HepG2 (cell line): ENCODE measurements at regions not wholly inside any gene's neighbourhood (a gene's known extent, or its start where the extent isn't known, plus 50 kb on each side); places are given as distances from the start of the nearest gene placed in this dataset.

ENCODE experiments used
- BCL3 ChIP-seq: sonication (generic); formaldehyde crosslinking; IDR thresholded peaks from 2 replicates; pipeline ENCODE4 v1.5.1; 2020; ENCODE audit warnings: mild to moderate bottlenecking, missing genetic modification reagents, moderate library complexity
- CBX2 ChIP-seq, 2 experiments: fragments of 200-600 bp in 1 of 2; sonication (generic); formaldehyde crosslinking in 1 of 2; IDR thresholded peaks; 2 replicates each; pipeline versions ENCODE4 v1.7.0 to v1.8.1; 2018 to 2022; ENCODE audit warnings: low read depth in 2 of 2, low read length in 1 of 2, mild to moderate bottlenecking in 1 of 2, missing genetic modification reagents in 1 of 2
- EP300 ChIP-seq, 3 experiments: sonication (generic) in 1 of 3; formaldehyde crosslinking in 1 of 3; IDR thresholded peaks; 2 replicates each; pipeline versions ENCODE4 v1.5.1 to v1.6.1; 2011 to 2020; ENCODE audit warnings: low read depth in 2 of 3, low read length in 2 of 3, borderline replicate concordance in 1 of 3, improper control_type of control experiment in 1 of 3, mild to moderate bottlenecking in 1 of 3, missing genetic modification reagents in 1 of 3, moderate library complexity in 1 of 3
- FIP1L1 ChIP-seq: fragments of 200-400 bp; formaldehyde crosslinking; IDR thresholded peaks from 2 replicates; pipeline ENCODE4 v1.6.1; 2018; ENCODE audit warnings: low read depth, mild to moderate bottlenecking, low read length, moderate library complexity, borderline replicate concordance; ENCODE audit not compliant: insufficient read depth
- FOXJ3 ChIP-seq: sonication (generic); formaldehyde crosslinking; IDR thresholded peaks from 2 replicates; pipeline ENCODE4 v1.4.0; 2020; ENCODE audit warnings: missing genetic modification reagents, mild to moderate bottlenecking, borderline replicate concordance
- GPN1 ChIP-seq: sonication (generic); formaldehyde crosslinking; IDR thresholded peaks from 2 replicates; pipeline ENCODE4 v1.5.1; 2020; ENCODE audit warnings: missing genetic modification reagents, borderline replicate concordance
- KDM6A ChIP-seq: IDR thresholded peaks from 2 replicates; pipeline ENCODE4 v1.6.1; 2016; ENCODE audit warnings: low read depth
- MAF1 ChIP-seq: sonication (generic); formaldehyde crosslinking; IDR thresholded peaks from 2 replicates; pipeline ENCODE4 v1.5.0; 2020; ENCODE audit warnings: missing genetic modification reagents, borderline replicate concordance
- MIXL1 ChIP-seq: IDR thresholded peaks from 2 replicates; pipeline ENCODE4 v1.6.1; 2016
- MLLT10 ChIP-seq: sonication (generic); formaldehyde crosslinking; IDR thresholded peaks from 2 replicates; pipeline ENCODE4 v1.4.0; 2020; ENCODE audit warnings: missing genetic modification reagents
- MTF2 ChIP-seq: sonication (generic); formaldehyde crosslinking; IDR thresholded peaks from 2 replicates; pipeline ENCODE4 v1.5.0; 2020; ENCODE audit warnings: missing genetic modification reagents, borderline replicate concordance
- NR2F1 ChIP-seq, 2 experiments: fragments of 450-650 bp in 1 of 2; formaldehyde crosslinking in 1 of 2; IDR thresholded peaks; 2 replicates each; pipeline versions ENCODE4 v1.5.0 to v1.6.1; 2016 to 2020; ENCODE audit warnings: mild to moderate bottlenecking in 1 of 2, missing compliant biosample characterization in 1 of 2, missing genetic modification reagents in 1 of 2, moderate library complexity in 1 of 2
- POLR2AphosphoS5 ChIP-seq: IDR thresholded peaks from 2 replicates; pipeline ENCODE4 v1.6.1; 2012; ENCODE audit warnings: low read depth, low read length
- SP5 ChIP-seq: IDR thresholded peaks from 2 replicates; pipeline ENCODE4 v1.6.1; 2016; ENCODE audit warnings: low read depth, borderline replicate concordance
- TGIF2 ChIP-seq: IDR thresholded peaks from 2 replicates; pipeline ENCODE4 v1.6.1; 2016; ENCODE audit warnings: control low read depth, missing compliant biosample characterization
- ZIK1 ChIP-seq: sonication (generic); formaldehyde crosslinking; IDR thresholded peaks from 2 replicates; pipeline ENCODE4 v1.5.0; 2020; ENCODE audit warnings: mild to moderate bottlenecking, low read depth, missing genetic modification reagents, borderline replicate concordance
- ZNF512B ChIP-seq: sonication (generic); formaldehyde crosslinking; IDR thresholded peaks from 2 replicates; pipeline ENCODE4 v1.5.1; 2020; ENCODE audit warnings: missing genetic modification reagents, mild to moderate bottlenecking, borderline replicate concordance
- TF ChIP-seq, protein P1 (sequence below): sonication (generic); formaldehyde crosslinking; IDR thresholded peaks from 2 replicates; pipeline ENCODE4 v1.4.0; 2020; ENCODE audit warnings: missing genetic modification reagents
- TF ChIP-seq, protein P2 (sequence below): sonication (generic); formaldehyde crosslinking; IDR thresholded peaks from 2 replicates; pipeline ENCODE4 v1.5.0; 2020; ENCODE audit warnings: missing genetic modification reagents, mild to moderate bottlenecking, borderline replicate concordance
- TF ChIP-seq, protein P3 (sequence below): sonication (generic); formaldehyde crosslinking; IDR thresholded peaks from 2 replicates; pipeline ENCODE4 v1.4.0; 2020; ENCODE audit warnings: missing genetic modification reagents

DNA sequence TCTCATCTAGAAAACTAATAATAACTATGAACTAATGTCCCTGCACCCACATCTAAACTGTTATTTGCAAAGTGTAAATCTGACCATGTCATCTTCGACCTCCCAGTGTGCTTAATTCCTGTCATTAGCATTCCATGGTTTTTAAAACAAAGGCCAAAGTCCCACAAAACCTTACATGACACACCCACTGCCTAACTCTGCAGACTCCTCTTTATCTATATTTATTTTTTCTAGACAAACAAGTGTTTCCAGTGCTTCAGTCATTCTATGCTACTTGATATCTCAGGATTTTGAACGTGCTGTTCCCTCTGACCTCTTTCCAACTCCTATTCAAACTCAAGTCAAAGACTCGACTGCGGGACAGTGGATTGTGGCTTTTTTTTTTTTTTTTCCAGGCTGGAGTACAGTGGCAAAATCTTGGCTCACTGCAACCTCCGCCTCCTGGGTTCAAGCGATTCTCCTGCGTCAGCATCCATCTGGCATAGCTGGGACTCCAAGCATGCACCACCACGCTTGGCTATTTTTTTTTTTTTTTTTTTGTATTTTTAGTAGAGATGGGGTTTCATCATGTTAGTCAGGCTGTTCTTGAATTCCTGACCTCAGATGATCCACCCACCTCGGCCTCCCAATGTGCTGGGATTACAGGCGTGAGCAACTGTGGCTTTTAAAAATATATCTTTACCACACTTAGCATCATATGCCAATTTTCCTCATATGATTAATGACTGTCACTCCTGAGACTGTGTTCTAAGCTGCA lies 1511.0 kb downstream of the ARAP2 start (continued):
- TF ChIP-seq FOXJ3 (CRISPR knock-in tag) (peak; percentile 34; the same call in 1 of the 2 replicates), MIXL1 (CRISPR knock-in tag) (peak; percentile 72; the same call in 1 of the 2 replicates), KDM6A (CRISPR knock-in tag) (peak; percentile 46; the same call in 1 of the 2 replicates), MLLT10 (CRISPR knock-in tag) (no peak), TGIF2 (CRISPR knock-in tag) (no peak), SP5 (peak; percentile 52; the same call in 1 of the 2 replicates), BCL3 (no peak), POLR2AphosphoS5 (no peak), ZNF512B (CRISPR knock-in tag) (no peak), CBX2 (IDR thresholded peaks at IDR 0.05; ENCODE audit: low read depth, low read length) (no peak), CBX2 (CRISPR knock-in tag; IDR thresholded peaks at IDR 0.05; ENCODE audit: low read depth) (no peak), GPN1 (CRISPR knock-in tag) (no peak), ZIK1 (CRISPR knock-in tag) (no peak), NR2F1 (CRISPR knock-in tag; IDR thresholded peaks at IDR 0.05) (no peak), MAF1 (no peak), MTF2 (CRISPR knock-in tag) (no peak), FIP1L1 (no peak), EP300 (IDR thresholded peaks at IDR 0.05; ENCODE audit: low read depth in 2 of 2, low read length in 2 of 2) (peak in 1 of 2 experiments; percentile 62; a peak in 2 of 4 replicates), EP300 (CRISPR knock-in tag; IDR thresholded peaks at IDR 0.05; ENCODE audit: borderline replicate concordance) (peak; percentile 24; the same call in 1 of the 2 replicates)
- TF ChIP-seq, protein P1, sequence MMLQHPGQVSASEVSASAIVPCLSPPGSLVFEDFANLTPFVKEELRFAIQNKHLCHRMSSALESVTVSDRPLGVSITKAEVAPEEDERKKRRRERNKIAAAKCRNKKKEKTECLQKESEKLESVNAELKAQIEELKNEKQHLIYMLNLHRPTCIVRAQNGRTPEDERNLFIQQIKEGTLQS, result no peak
- TF ChIP-seq, protein P2, sequence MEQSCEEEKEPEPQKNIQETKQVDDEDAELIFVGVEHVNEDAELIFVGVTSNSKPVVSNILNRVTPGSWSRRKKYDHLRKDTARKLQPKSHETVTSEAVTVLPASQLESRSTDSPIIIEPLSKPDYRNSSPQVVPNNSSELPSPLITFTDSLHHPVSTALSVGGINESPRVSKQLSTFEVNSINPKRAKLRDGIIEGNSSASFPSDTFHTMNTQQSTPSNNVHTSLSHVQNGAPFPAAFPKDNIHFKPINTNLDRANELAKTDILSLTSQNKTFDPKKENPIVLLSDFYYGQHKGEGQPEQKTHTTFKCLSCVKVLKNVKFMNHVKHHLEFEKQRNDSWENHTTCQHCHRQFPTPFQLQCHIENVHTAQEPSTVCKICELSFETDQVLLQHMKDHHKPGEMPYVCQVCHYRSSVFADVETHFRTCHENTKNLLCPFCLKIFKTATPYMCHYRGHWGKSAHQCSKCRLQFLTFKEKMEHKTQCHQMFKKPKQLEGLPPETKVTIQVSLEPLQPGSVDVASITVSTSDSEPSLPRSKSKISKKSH, result no peak
- TF ChIP-seq, protein P3, sequence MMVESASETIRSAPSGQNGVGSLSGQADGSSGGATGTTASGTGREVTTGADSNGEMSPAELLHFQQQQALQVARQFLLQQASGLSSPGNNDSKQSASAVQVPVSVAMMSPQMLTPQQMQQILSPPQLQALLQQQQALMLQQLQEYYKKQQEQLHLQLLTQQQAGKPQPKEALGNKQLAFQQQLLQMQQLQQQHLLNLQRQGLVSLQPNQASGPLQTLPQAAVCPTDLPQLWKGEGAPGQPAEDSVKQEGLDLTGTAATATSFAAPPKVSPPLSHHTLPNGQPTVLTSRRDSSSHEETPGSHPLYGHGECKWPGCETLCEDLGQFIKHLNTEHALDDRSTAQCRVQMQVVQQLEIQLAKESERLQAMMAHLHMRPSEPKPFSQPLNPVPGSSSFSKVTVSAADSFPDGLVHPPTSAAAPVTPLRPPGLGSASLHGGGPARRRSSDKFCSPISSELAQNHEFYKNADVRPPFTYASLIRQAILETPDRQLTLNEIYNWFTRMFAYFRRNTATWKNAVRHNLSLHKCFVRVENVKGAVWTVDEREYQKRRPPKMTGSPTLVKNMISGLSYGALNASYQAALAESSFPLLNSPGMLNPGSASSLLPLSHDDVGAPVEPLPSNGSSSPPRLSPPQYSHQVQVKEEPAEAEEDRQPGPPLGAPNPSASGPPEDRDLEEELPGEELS (CRISPR knock-in tag), result peak; percentile 64
